ENCODE measurements at regions not wholly inside any gene's neighbourhood (a gene's known extent, or its start where the extent isn't known, plus 50 kb on each side); places are given as distances from the start of the nearest gene placed in this dataset.

- no peak for TF ChIP-seq CTCF (IDR thresholded peaks at IDR 0.05; ENCODE audit: low read depth, low read length)
- Histone ChIP-seq H3K9me3 (ENCODE audit: control insufficient read depth, insufficient read depth, low read length) (no peaks in the 10 kb centered on the region), H3K27me3 (ENCODE audit: control insufficient read depth, insufficient read depth, low read length) (peaks cover 2% of the 10 kb centered on the region), H3K4me3 (ENCODE audit: low read depth, low read length) (no peak overlapping the region), H3K27ac (ENCODE audit: low read depth, low read length) (no peak overlapping the region)
- no peak for DNase-seq (ENCODE audit: low read depth, low spot score)
- CTCF ChIA-PET = no interaction called here
- POLR2A ChIA-PET = no interaction called here
These were observed 190.2 kb downstream of the KLF13 start for GRCh38 chr15:31516874-31517273.

GRCh38 chr15:31517711-31518110, 191.1 kb downstream of the KLF13 start:
- H3K27me3 ChIP-seq (ENCODE audit: control insufficient read depth, insufficient read depth, low read length) = peaks cover 2% of the 10 kb centered on the region
- CTCF ChIA-PET = no interaction called here
- no peak overlapping the region for H3K27ac ChIP-seq (ENCODE audit: low read depth, low read length)
- POLR2A ChIA-PET = no interaction called here
- no peak overlapping the region for H3K4me3 ChIP-seq (ENCODE audit: low read depth, low read length)
- H3K9me3 ChIP-seq (ENCODE audit: control insufficient read depth, insufficient read depth, low read length) = no peaks in the 10 kb centered on the region
- no peak for TF ChIP-seq CTCF (IDR thresholded peaks at IDR 0.05; ENCODE audit: low read depth, low read length)
- DNase-seq (ENCODE audit: low read depth, low spot score) = no peak

GRCh38 chr15:31522028-31522427, 195.4 kb downstream of the KLF13 start:
- CTCF ChIA-PET = no interaction called here
- TF ChIP-seq CTCF (IDR thresholded peaks at IDR 0.05; ENCODE audit: low read depth, low read length) = no peak
- H3K4me3 ChIP-seq (ENCODE audit: low read depth, low read length) = no peak overlapping the region

GRCh38 chr15:31523027-31523654, 196.5 kb downstream of the KLF13 start:
- no peak for TF ChIP-seq CTCF (IDR thresholded peaks at IDR 0.05; ENCODE audit: low read depth, low read length)
- ChIA-PET POLR2A (no interaction called here), CTCF (no interaction called here)
- DNase-seq (ENCODE audit: low read depth, low spot score) = no peak
- no peaks in the 10 kb centered on the region; the same call in 1 of the 2 replicates for H3K9me3 ChIP-seq (ENCODE audit: control insufficient read depth, insufficient read depth, low read length)
- no peak overlapping the region for H3K27ac ChIP-seq (ENCODE audit: low read depth, low read length)
- peaks cover 7% of the 10 kb centered on the region for H3K27me3 ChIP-seq (ENCODE audit: control insufficient read depth, insufficient read depth, low read length)
- no peak overlapping the region for H3K4me3 ChIP-seq (ENCODE audit: low read depth, low read length)

More at GRCh38 chr15:31522028-31522427, 195.4 kb downstream of the KLF13 start:
- no peak for DNase-seq (ENCODE audit: low read depth, low spot score)
- POLR2A ChIA-PET = no interaction called here
- Histone ChIP-seq H3K9me3 (ENCODE audit: control insufficient read depth, insufficient read depth, low read length) (no peaks in the 10 kb centered on the region; the same call in 1 of the 2 replicates), H3K27ac (ENCODE audit: low read depth, low read length) (no peak overlapping the region), H3K27me3 (ENCODE audit: control insufficient read depth, insufficient read depth, low read length) (peaks cover 4% of the 10 kb centered on the region)

GRCh38 chr15:31523655-31524049, 197.0 kb downstream of the KLF13 start:
- POLR2A ChIA-PET = no interaction called here
- H3K9me3 ChIP-seq (ENCODE audit: control insufficient read depth, insufficient read depth, low read length) = no peaks in the 10 kb centered on the region; the same call in 1 of the 2 replicates
- H3K27me3 ChIP-seq (ENCODE audit: control insufficient read depth, insufficient read depth, low read length) = peaks cover 7% of the 10 kb centered on the region
- DNase-seq (ENCODE audit: low read depth, low spot score) = no peak
- TF ChIP-seq CTCF (IDR thresholded peaks at IDR 0.05; ENCODE audit: low read depth, low read length) = no peak
- no peak overlapping the region for H3K4me3 ChIP-seq (ENCODE audit: low read depth, low read length)
- CTCF ChIA-PET = no interaction called here
- H3K27ac ChIP-seq (ENCODE audit: low read depth, low read length) = no peak overlapping the region
